Neural cell (in vitro differentiated cells): ENCODE measurements at regions not wholly inside any gene's neighbourhood (a gene's known extent, or its start where the extent isn't known, plus 50 kb on each side); places are given as distances from the start of the nearest gene placed in this dataset.

Experiments
- CTCF ChIP-seq: fragments of 450-650 bp; IDR thresholded peaks from 2 replicates; pipeline ENCODE4 v1.5.1; 2014; ENCODE audit warnings: antibody characterized with exemption, mild to moderate bottlenecking, moderate library complexity; ENCODE audit not compliant: poor library complexity, severe bottlenecking
- SMC3 ChIP-seq: fragments of 450-650 bp; conservative IDR thresholded peaks from 2 replicates; pipeline ENCODE4 v1.6.1; 2014; ENCODE audit warnings: antibody characterized with exemption, mild to moderate bottlenecking, moderate library complexity; ENCODE audit not compliant: poor library complexity
- TAF1 ChIP-seq: IDR thresholded peaks from 2 replicates; pipeline ENCODE4 v1.6.1; 2012; ENCODE audit warnings: low read depth

GRCh38 chr17:71948703-71949422 lies 172.0 kb upstream of the SOX9 start:
- TF ChIP-seq TAF1, result no peak
- TF ChIP-seq CTCF, result no peak
- TF ChIP-seq SMC3, result no peak
